Dendritic cell treated with granulocyte-macrophage colony-stimulating factor and Interleukin-4, amounts not matched to agents 40 ng/mL and 50 ng/mL, for 4 days (primary cell): ENCODE measurements at regions not wholly inside any gene's neighbourhood (a gene's known extent, or its start where the extent isn't known, plus 50 kb on each side); places are given as distances from the start of the nearest gene placed in this dataset.

Experiments used
- H3K27ac Mint-ChIP-seq: one replicate; pipeline ENCODE4 v1.8.0; 2022; ENCODE audit warnings: mild to moderate bottlenecking, mixed read lengths
- H3K27me3 Mint-ChIP-seq: one replicate; pipeline ENCODE4 v1.8.0; 2022; ENCODE audit warnings: mild to moderate bottlenecking, mixed read lengths
- H3K36me3 Mint-ChIP-seq: one replicate; pipeline ENCODE4 v1.8.0; 2022; ENCODE audit warnings: low read depth, mixed read lengths
- H3K4me1 Mint-ChIP-seq: one replicate; pipeline ENCODE4 v1.8.0; 2022; ENCODE audit warnings: low read depth, mixed read lengths
- H3K4me3 Mint-ChIP-seq: one replicate; pipeline ENCODE4 v1.8.0; 2022; ENCODE audit warnings: mild to moderate bottlenecking, moderate library complexity, mixed read lengths
- H3K9me3 Mint-ChIP-seq: one replicate; pipeline ENCODE4 v1.8.0; 2022; ENCODE audit warnings: mixed read lengths
- intact Hi-C: fragments of 100-400 bp; cut with micrococcal nuclease; formaldehyde crosslinking; loops from one replicate; pipeline ENCODE4 v1.15.0; 2022

GRCh38 chr1:192086644-192087043 lies 71.6 kb upstream of the RGS18 start:
- H3K4me1 Mint-ChIP-seq, result peaks cover 5% of the 10 kb centered on the region
- H3K27me3 Mint-ChIP-seq, result no peaks in the 10 kb centered on the region
- no peaks in the 10 kb centered on the region for H3K36me3 Mint-ChIP-seq
- intact Hi-C loops, result no loop called here
- H3K4me3 Mint-ChIP-seq, result no peak overlapping the region
- no peaks in the 10 kb centered on the region for H3K9me3 Mint-ChIP-seq
- H3K27ac Mint-ChIP-seq, result no peak overlapping the region

DNA sequence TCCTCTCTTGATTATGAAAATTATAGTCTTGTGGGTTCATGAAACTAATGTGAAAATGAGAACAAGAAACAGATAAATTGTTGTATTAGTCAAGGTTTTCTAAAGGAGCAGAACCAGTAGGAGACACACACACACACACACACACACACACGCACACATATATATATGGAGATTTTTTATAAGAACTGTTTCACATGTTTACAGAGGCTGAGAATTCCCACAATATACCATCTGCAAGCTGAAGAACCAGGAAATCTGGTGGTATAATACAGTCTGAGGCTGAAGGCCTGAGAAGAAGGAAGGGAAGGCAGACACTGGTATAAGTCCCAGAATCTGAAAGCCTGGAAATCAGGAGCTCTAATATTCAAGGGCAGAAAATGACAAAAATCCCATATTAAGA lies 70.9 kb upstream of the RGS18 start:
- H3K27me3 Mint-ChIP-seq, result no peaks in the 10 kb centered on the region

DNA sequence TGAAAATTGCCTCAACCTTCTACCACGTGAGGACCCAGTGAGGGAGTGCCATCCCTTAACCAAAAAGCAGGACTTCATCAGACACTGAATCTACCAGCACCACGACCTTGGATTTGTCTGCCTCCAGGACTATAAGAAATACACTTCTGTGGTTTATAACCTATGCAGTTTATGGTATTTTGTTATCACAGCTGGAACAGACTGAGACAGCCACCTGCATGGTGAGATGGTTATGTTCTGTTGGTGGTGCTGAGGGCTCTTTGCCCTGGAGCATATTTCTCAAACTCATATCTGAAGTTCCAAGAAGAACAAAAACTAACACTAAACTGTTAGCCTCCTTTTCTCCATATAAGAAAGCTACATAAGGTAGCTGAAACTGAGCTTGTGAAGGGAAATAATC lies 69.8 kb upstream of the RGS18 start:
- intact Hi-C loops, result no loop called here
- Mint-ChIP-seq H3K36me3 (no peaks in the 10 kb centered on the region), H3K27ac (no peak overlapping the region), H3K9me3 (no peaks in the 10 kb centered on the region), H3K4me3 (no peak overlapping the region), H3K4me1 (peaks cover 5% of the 10 kb centered on the region), H3K27me3 (no peaks in the 10 kb centered on the region)

More for the DNA sequence above, 70.9 kb upstream of the RGS18 start:
- intact Hi-C loops, result no loop called here
- H3K4me1 Mint-ChIP-seq, result peaks cover 5% of the 10 kb centered on the region
- H3K27ac Mint-ChIP-seq, result no peak overlapping the region
- H3K4me3 Mint-ChIP-seq, result no peak overlapping the region
- H3K9me3 Mint-ChIP-seq, result no peaks in the 10 kb centered on the region
- H3K36me3 Mint-ChIP-seq, result no peaks in the 10 kb centered on the region

DNA sequence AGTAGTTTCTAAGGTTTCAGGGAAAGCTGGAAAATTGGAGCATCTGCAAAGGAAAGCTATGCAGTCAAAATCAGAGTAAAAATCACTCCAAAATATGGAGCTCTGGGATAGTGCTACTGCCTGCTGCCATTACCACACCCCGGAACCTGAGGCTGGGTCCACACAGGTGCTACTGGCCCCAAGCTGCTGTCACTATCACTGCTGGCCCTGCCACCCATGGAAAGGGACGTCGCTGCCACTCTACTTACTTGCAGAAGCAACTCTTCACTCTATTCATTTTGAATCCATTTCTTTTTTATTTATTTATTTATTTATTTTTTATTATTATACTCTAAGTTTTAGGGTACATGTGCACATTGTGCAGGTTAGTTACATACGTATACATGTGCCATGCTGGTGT lies 60.3 kb upstream of the RGS18 start:
- H3K9me3 Mint-ChIP-seq, result peaks cover 12% of the 10 kb centered on the region
- no peak overlapping the region for H3K27ac Mint-ChIP-seq
- H3K4me3 Mint-ChIP-seq, result no peak overlapping the region
- peaks cover 7% of the 10 kb centered on the region for H3K4me1 Mint-ChIP-seq
- intact Hi-C loops, result no loop called here
- no peaks in the 10 kb centered on the region for H3K27me3 Mint-ChIP-seq
- no peaks in the 10 kb centered on the region for H3K36me3 Mint-ChIP-seq

- H3K36me3 Mint-ChIP-seq, result no peaks in the 10 kb centered on the region
- H3K4me1 Mint-ChIP-seq, result peaks cover 7% of the 10 kb centered on the region
- intact Hi-C loops, result no loop called here
- H3K27ac Mint-ChIP-seq, result no peak overlapping the region
- H3K27me3 Mint-ChIP-seq, result no peaks in the 10 kb centered on the region
- no peak overlapping the region for H3K4me3 Mint-ChIP-seq
- peaks cover 12% of the 10 kb centered on the region for H3K9me3 Mint-ChIP-seq
Measured at GRCh38 chr1:192099328-192099727, 58.9 kb upstream of the RGS18 start.

- intact Hi-C loops, result no loop called here
- Mint-ChIP-seq H3K4me1 (no peaks in the 10 kb centered on the region), H3K9me3 (peaks cover under 1% of the 10 kb centered on the region), H3K27ac (no peak overlapping the region), H3K27me3 (no peaks in the 10 kb centered on the region), H3K36me3 (no peaks in the 10 kb centered on the region), H3K4me3 (no peak overlapping the region)
Measured at GRCh38 chr1:192100686-192101468, 57.4 kb upstream of the RGS18 start.

DNA sequence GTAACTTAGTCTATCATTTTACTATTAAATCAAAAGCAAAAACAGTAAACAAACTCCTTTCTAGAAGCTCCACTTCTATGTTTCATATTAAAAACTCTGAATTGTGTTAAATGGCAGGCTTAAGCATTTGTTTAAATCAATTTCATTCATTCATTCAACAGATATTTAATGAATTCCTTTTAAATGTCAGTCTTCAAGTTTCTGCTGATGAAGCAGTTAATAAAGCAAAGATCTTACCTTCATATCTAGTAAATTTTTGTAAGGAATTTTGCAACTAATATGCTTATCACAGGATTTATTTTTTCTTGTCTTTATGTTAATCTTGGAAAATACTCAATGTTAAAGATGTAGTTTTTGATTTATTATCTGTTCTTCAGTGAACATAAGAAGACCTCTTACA lies 54.1 kb upstream of the RGS18 start:
- Mint-ChIP-seq H3K9me3 (peaks cover 9% of the 10 kb centered on the region), H3K27ac (no peak overlapping the region)
- intact Hi-C loops, result no loop called here

DNA sequence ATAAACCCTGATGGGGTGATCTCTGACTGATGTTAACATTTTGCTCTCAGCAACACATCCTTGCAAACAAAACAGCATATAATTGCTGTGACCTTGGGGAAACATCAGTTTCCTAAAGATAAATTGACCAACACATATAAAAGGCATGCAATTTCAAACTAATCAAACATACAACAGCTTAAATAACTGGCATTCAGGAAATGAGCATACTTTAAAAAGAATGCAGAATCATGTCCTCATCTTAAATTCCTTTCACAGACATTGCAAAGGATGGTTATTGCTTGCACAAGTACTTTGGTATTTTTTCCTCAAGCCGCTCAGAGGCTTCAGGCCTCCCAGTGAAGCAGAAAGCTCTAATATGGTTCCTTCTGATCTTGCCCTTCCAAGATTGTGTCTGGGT lies 53.4 kb upstream of the RGS18 start:
- H3K4me1 Mint-ChIP-seq, result no peaks in the 10 kb centered on the region
- no peaks in the 10 kb centered on the region for H3K36me3 Mint-ChIP-seq
- intact Hi-C loops, result no loop called here
- peaks cover 9% of the 10 kb centered on the region for H3K9me3 Mint-ChIP-seq
- no peaks in the 10 kb centered on the region for H3K27me3 Mint-ChIP-seq
- H3K27ac Mint-ChIP-seq, result no peak overlapping the region
- H3K4me3 Mint-ChIP-seq, result no peak overlapping the region

More for the DNA sequence above, 54.1 kb upstream of the RGS18 start:
- H3K4me3 Mint-ChIP-seq, result no peak overlapping the region
- H3K4me1 Mint-ChIP-seq, result no peaks in the 10 kb centered on the region
- H3K27me3 Mint-ChIP-seq, result no peaks in the 10 kb centered on the region
- H3K36me3 Mint-ChIP-seq, result no peaks in the 10 kb centered on the region

GRCh38 chr1:192108161-192108560 lies 50.1 kb upstream of the RGS18 start:
- Mint-ChIP-seq H3K9me3 (peaks cover 9% of the 10 kb centered on the region), H3K4me3 (no peak overlapping the region), H3K36me3 (no peaks in the 10 kb centered on the region), H3K4me1 (no peaks in the 10 kb centered on the region), H3K27me3 (no peaks in the 10 kb centered on the region), H3K27ac (no peak overlapping the region)
- intact Hi-C loops, result no loop called here
